Dedifferentiated amniotic fluid mesenchymal stem cell (primary cell): ENCODE measurements at regions not wholly inside any gene's neighbourhood (a gene's known extent, or its start where the extent isn't known, plus 50 kb on each side); places are given as distances from the start of the nearest gene placed in this dataset.

Experiments used
- DNase-seq: peaks from one replicate; pipeline ENCODE4 v3.0.0-alpha.2; 2016; ENCODE audit errors: extremely low spot score

DNA sequence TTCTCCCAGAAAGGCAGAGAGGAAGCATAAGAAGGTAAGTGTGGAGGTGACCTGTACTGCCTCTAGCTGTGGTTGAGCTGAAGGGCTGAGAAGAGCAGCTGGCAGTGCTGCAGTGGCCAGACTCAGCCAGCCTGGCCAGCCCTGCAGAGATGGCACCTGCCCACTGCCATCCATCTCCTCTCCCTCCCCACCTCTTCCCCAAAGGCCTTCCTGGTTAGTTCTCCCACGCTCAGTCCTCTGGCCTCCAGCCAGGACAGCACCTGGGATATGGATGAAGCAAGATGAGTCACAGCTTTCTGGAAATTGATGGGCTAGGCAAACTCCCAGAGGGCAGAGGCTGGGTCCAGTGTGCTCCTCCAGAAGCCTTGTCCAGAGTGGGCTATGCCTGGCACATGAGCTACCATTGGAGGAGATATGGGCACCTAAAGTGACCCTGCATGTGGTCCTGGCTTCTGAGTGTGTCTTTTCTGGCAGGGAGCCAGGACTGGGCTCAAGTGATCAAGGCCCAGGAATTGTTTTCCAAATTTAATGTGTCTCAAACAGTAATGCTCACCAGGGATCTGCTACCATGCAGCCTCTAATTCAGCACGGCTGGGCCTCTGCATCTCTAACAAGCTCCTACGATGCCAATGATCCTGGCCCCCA, 81.0 kb upstream of the CACUL1 start:
- no peak for DNase-seq

GRCh38 chr10:118838364-118838763, 83.6 kb upstream of the CACUL1 start:
- DNase-seq, result no peak

GRCh38 chr10:118839348-118839747, 84.6 kb upstream of the CACUL1 start:
- no peak for DNase-seq

GRCh38 chr10:118840071-118840775, 85.5 kb upstream of the CACUL1 start:
- DNase-seq, result no peak

DNA sequence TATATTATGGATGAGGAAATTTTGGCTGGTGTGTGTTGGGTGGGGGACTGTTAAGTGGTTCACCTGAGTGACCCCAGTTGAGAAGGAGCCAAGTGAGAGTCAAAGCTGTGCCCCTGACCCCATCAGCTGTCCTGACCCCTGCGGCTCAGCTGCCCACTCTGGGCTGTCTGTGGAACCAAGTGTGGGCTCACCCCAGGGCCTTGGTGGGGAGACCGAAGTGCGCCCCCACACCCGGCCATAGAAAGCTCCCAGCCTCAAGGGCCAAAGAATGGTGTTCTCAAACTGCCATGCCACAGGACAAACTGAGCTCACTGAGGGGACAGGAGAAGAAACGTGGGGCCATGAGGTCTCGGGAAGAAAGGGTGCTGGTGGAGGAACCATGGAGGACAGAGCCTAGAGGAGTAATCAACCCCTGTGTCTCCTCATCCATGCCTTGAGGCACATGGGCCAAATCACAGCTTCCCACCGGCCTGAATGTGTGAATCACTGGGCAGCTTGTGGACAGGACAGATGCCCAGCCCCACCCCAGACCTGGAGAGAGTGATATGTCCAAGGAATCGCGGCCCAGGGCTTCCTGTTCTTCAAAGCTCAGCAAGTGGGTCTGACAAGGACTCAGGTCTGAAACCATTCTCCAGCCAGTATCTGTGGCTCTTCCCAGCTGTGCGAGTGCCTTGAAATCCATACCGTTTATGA, 86.2 kb upstream of the CACUL1 start:
- DNase-seq, result no peak

GRCh38 chr10:118841881-118842605, 87.3 kb upstream of the CACUL1 start:
- no peak for DNase-seq

DNA sequence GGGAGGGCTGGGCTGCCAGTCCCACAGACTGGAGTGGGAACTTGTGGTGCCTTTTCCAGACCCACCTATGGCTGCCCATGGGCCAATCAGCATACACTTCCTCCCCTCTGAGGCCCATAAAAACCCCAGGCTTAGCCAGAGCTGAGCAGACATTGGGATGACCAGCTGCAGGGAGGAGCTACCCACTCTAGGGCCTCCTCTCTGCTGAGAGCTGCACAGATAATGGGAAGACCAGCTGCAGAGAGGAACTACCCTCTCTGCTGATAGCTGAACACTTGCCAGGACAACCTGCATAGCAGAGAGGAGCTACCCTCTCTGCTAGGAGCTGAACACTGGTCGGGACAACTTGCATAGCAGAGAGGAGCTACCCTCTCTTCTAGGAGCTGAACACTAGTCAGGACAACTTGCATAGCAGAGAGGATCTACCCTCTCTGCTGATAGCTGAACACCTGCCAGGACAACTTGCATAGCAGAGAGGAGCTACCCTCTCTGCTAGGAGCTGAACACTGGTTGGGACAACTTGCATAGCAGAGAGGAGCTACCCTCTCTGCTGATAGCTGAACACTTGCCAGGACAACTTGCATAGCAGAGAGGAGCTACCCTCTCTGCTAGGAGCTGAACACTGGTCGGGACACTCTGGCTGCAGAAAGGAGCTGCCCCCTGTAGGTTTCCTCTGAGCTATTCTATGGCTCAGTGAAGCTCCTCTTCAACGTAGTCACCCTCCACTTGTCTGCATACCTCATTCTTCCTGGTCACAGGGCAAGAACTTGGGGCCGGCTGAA, 88.3 kb upstream of the CACUL1 start:
- DNase-seq, result no peak

DNA sequence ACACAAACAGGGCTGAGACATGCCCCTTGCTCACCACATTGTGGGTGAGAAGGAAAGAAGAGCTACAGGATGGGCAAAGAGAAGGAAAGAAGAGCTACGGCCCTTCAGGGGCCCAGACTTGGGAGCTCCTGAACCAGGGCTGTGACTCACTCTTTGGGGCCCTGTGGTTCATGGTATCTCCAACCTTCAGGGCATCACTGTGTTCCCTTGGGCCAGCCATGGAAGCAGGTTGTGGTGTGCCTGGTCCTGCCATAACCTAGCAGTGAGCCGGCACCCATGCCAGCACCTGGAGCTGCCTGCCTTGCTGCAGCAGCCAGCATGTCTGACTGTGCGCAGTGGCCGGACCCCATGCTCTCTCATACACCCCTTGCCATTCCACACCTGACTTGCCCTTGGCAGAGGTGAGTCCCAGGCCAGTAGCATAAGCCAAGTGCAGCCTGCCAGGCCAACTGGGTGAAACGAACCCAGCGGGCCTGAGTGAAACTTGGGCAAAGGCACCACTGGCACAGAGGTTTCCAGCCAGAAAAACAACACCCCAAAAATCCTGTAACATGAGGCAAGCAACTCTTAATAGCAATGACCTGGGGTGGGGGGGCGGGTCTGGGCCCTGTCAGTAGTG, 89.0 kb upstream of the CACUL1 start:
- no peak for DNase-seq

DNA sequence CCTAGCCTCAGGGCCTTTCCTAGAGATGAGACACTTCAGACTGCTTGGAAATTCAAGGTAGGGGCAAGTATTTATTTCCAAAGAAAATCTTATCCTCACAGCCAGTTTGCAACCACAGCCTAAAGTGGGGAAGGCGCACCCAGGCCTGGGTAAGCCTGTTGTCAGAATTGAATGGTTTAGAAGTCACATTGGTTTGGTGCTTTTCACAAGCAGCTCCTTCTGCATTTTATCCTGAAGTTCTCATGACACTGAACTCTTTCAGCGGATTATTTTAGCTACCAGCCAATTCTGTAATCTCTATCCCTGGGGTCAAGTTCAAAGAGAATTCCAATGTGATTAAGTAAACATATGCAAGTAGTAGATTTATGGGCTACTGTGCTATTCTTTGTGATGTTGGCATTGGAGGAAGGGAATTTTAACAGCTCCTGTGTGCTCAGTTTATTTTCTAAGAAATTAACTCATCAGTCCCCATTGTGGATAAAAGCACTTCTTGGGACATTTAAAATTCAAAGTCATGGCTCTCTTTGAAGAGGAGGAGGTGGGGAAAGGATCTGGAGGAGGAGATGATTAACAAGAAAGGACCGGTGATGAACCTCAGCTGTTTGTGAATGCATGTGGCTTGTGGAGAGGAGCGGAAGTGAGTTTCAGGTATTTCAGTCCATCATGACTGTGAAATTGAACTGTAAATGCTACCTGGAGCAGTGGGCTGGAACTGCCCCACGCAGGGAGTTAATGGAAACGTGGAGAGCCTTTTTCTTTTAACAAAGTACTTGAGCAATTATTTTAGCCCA, 90.2 kb upstream of the CACUL1 start:
- no peak for DNase-seq

- no peak for DNase-seq
Measured at GRCh38 chr10:118845776-118846175, 91.0 kb upstream of the CACUL1 start.

DNA sequence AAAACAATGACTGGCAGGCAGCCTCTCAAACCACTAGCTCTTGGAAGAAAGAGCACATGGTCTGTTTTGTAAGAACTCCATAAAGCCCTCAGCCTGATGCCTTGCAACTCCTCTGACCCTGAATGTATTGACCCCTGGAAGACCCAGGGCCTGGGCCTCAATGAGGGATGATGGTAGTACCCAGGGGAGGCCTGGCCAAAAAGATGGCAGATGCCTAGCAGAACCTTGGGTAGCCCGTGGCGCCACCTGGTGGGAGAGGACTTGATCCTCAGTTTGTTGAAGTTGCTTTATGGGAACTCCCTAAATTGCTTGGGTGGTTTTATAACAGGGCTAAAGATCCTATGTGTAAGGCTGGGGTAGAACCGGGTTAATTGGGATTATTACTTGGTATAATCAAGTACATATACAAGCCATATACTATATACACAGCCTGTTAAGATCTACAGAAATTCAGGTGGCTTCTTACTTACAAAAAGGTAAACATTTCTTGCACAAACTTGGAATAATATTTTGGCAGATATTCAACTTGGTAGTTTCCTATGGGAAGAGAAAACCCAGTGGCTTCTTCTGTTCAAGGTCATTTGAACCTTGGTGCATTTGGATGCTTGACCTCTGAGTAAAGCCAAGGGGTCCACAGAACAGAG, 95.8 kb upstream of the CACUL1 start:
- DNase-seq, result no peak

GRCh38 chr10:118851062-118852035, 96.6 kb upstream of the CACUL1 start:
- DNase-seq, result no peak

GRCh38 chr10:118853916-118854315, 99.1 kb upstream of the CACUL1 start:
- no peak for DNase-seq

GRCh38 chr10:118856106-118856505, 101.3 kb upstream of the CACUL1 start:
- no peak for DNase-seq

DNA sequence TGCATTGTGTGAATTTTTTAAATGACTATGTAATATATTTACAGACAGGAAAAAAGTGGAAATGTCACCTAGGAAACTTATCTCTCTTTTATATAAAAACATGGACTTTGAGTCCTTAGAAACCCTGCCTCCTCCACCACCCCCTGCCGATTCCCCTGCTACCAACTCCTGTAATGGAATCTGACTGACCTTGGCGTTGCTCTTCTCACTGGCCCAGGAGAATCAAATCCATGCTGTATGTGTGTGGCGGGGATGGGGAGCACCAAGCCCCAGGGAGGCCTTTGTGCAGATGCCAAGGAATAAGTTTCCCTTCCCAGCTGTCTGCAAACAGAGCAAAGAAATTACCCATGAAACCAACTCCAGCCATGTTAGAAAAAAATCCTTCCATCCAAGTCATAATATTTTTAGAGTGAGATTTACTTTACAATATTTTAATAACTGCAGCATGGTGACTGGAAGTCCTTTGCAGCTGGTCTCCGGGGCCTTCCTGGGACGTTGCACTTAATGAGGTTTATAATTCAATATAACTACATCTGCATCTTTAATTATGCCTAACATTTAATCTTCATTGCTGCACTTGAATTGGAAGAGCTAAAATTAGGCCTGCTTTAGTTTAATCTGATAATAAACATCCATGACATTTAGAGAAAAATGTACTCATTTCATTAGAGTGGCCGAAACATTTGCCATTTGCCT, 111.4 kb upstream of the CACUL1 start:
- DNase-seq, result no peak

- no peak for DNase-seq
Measured at GRCh38 chr10:118867768-118868167, 113.0 kb upstream of the CACUL1 start.

DNA sequence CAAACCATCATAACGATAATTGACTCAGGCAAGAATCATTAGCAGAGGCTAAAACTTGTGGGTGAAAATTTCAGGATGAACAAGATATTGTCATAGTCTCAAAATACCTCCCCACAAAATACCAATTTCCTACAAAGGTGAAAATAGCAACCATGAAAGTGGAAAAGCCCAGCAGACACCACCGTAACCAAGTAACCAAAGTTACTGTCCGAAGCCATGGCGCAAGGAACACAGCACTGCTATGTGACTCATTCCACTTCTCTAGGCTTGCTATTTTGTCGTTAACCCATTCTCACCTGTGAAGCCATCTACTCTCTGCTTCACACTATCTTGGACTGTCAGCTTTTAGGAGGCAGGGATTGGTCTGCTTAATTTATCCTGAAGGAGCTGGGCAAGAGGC, 113.8 kb upstream of the CACUL1 start:
- no peak for DNase-seq
